HG02938 (cell line): ENCODE measurements at regions not wholly inside any gene's neighbourhood (a gene's known extent, or its start where the extent isn't known, plus 50 kb on each side); places are given as distances from the start of the nearest gene placed in this dataset.

Experiments used
- ATAC-seq: cut with Tn5 transposase; IDR thresholded peaks from one replicate; pipeline ENCODE4 v1.9.1; 2021; ENCODE audit warnings: mild to moderate bottlenecking, moderate library complexity; ENCODE audit not compliant: unreplicated experiment

DNA sequence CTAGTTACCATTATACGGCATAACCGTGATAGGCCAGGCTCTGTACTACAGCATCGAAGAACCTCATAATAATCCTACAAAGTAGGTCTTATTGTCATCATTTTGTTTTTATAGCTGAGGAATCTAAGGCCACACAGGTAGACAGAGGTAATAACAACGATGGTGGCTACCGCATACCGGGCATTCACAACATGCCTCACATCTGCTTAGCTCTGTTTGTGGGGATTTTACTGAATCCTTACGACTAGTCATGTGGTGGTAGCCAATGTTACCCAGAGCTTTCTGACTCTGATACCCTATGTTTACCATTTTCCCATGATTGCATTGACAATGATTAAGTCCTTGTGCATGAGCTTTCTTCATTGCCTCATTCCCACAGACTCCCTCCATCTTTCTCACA lies 269.4 kb downstream of the TCF7L2 start:
- no peak for ATAC-seq

DNA sequence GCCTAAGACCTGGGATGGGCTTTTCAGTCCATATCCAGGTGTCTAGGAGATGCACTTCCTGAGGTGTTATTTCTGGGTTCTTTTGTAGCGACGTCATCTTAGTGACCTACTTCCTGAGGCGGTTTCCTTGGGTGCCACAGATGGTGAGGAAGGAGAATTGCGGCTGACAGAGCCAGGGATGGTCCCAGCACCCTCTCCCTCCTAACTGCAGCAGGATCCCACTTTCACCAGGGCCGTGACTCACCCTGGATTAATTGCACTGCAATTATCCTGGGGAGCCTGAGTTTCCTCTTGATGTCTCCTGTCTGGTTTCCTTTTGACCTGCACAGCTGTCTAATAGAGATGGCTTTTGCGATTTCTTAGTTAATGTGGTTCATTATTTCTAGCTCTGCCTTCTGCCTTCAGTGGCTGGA lies 271.7 kb downstream of the TCF7L2 start:
- no peak for ATAC-seq

DNA sequence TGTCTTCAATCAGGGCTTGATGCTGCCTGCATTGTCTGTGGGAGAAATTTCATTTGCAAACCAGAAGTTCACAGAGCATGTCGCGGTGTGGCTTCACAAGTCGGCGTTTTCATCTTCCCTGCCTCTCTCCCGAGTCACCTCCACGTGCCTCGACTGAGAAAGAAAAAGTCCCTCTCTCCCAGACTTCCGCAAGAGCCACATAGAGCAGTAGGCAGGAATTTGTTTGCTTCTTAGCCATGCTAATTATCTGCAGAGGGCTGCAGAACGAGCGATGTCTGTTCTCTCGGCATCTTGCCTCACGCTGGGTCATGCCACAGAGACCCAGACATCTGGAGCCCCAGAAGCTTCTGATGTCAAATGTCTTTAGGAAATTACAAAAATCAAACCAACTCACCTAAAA lies 272.2 kb downstream of the TCF7L2 start:
- ATAC-seq, result no peak

DNA sequence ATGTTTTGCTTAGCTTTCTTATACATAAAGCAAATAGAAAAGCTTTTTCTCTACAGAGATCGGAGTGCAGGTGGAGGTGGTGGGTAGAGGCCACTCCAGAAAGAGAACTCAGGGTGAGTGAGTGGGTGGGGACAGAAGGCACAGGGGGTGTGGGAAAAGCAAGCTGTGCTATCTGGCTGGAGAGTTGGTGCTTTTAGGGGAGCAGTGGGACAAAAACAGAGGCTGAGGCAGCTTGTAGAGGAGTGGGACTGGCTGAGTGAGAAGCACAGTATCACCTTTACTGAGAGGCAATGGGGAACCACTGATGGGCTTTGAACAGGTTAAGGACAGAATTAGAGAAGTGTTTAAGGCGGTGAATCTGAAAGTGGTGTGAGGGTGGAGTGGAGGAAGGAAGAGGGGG lies 275.3 kb downstream of the TCF7L2 start:
- ATAC-seq, result no peak

DNA sequence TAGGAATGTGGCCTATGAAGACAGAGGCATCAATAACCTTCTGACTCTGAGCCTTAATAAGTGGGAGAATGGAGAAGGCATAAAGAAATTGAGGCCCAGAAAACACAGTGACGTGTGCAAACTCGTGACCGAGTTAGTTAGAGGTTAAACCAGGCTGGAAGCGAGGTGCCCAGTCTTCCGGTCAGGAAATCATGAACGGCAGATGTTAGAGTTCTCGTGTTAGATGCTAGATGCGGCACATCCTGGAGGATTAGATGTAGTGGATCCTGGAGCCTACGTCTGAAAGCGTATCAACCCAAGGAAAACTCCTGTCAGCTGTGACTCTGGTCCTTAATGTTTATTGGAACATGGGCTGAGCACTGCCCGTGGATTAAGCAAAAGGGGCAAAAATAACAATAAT lies 275.9 kb downstream of the TCF7L2 start:
- no peak for ATAC-seq

DNA sequence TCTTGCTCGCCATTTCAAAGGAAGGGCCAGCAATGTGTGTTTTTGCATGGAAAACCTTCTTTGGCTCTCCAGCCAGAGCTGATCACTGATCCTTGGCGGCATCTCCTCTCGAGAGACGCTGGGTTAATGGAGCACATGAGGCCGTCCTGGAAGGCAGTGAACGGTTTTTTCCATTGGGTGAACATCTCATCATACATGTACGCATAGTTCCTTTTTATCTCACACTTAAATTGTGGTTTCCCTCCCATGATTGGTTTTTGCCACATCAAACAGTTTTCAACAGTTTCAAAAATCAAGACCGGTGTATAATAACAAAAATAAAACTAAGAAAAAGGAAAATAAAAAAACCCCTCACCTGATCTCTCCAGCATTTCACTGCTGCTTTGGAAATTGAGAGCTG lies 276.4 kb downstream of the TCF7L2 start:
- no peak for ATAC-seq

DNA sequence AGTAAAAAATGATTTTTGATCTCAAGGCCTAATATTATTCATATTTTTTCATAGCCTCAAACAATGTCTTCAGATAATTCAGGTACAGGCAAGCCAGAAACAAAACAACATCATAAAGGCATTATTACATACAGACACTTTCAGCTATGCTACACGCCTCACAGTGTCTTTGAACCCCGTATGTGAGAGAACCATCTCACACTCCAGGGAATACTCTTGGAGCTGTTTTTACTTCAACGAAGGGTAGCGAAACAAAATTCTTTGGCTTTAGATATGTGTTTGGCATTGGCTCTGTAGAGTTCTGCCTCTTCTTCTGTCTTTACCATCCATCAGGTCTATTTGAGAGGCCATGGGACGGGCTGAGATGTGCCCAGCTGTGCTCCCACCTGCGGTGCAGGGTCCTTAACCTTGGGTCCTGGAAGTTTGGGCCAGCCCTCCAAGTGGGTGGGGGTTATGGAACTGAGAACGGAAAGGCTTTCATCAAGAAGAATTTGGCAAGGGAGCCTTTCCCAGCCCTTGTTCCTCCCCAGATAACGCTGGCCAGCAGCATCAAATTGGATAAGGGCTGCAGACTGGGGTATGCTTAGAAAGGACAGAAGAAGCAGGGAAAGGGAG lies 276.9 kb downstream of the TCF7L2 start:
- ATAC-seq, result no peak

DNA sequence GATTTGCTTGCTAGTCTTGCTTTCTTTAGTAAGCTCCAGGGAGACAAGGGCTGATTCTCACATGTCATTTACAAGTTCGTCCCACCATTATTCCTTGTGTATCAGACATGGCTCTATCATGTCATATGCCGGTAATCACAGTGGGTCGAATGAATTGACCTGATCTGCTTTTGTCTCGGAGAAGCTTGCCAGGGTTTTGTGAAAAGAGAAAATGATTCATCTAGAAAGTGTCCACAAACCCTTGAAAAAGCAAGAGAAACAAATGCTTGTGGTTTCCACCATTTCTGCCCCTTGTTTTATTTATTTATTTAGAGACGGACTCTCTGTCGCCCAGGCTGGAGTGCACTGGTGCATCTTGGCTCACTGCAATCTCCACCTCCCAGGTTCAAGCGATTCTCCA lies 278.5 kb downstream of the TCF7L2 start:
- ATAC-seq, result no peak

DNA sequence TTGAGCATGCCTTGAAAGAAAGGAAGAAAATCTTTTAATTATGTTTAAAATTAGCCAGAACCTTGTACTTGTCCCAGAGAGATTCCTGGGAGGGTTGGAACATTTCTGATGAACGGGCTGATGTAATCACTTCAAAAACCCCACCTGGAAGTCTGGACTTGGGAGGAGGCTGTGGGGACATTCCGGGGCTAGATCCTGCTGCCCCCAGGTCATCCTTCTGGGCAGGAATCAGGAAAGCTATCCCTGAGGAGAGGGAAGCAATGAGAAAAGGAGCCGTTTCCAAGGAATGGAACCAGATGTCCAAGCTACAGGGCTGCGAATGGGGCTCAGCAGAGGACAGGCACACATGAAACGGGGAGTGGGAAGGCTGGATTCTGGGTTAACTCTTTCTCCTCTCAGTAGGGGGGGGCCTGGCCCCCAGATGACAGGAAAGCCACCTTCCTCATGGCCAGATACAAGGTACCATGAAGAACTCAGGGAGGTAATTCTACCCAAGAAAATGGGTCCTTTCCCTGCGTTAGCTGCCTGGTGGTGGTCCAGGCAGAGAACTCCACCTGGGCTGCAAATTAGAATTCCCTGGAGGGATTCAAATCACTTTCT lies 280.1 kb downstream of the TCF7L2 start:
- ATAC-seq, result no peak

DNA sequence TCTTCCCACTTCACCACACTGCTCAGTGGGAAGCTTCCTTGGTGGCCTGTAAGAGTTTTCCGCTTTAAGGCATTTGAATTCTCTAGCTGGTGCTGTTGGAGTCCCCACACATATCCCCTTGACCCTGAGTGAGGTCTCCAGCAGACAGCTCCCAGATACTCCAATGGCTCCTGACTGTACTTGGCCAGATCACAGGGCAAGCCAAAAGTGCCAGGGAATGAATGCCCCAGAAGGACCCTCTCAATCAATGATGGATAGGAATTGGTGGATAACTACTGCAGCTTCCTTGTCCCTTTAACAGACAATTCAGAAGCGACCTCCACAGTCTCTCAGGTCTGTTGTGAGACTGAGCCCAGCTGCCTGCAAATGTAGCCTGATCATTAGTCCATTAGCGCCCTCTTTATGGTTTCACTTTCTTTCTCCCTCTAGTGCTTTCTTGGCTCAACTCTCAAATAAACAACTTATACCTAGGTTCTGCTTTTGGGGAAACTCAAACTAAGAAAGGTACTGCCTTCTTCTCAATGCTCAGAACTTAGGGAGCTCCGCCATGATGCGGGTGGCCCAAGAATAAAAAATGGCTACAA lies 283.0 kb downstream of the TCF7L2 start:
- peak; percentile 89 for ATAC-seq

DNA sequence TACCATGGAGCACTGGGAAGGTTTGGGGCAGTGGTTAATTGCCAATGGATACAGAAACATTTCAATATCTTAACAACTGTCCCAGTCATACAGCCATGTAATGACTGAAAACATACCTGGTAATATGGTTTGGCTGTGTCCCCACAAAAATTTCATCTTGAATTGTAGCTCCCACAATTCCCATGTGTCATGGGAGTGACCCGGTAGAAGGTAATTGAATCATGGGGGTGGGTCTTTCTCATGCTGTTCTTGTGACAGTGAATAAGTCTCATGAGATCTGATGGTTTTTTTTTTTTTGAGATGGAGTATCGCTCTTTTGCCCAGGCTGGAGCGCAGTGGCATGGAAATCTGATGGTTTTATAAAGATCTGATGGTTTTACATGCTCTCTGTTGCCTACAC lies 284.4 kb downstream of the TCF7L2 start:
- ATAC-seq, result no peak

DNA sequence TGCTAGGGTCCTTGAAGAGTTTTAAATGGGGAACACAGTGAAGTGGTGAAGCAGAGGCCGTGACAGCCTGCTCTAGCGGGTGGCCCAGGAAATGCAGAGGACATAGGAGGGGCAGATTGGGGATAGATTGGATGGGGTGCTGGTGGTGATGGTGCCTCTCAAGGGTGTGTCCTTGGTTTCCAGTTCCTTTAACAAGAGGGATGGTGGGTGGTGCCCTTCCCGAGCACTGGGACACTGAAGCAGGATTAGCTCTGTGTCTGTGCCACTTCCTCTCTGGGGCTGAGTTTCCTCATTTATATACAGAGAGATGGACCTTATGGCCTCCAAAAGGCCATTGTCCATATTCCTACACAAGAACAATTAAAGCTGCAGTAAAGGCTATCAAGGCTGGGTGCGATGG lies 285.5 kb downstream of the TCF7L2 start:
- ATAC-seq, result no peak

DNA sequence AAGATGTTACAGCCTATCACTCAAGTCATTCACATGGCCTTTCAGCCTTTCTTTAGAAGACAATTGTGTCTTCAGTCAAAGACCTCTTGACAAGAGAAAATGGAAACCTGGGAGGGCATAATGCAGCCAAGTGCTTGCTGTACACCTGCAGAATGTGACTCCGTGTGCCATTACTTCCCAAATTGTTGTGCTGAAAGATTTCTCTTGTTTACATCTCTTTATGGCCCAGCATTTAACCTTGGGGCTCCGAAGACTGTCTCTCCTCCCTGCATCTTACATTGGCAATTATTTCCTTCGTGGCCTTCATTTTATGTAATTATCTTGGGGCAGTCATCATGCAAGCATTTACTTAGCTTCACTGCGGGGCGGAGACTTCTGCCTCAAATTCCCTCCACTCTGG lies 287.0 kb downstream of the TCF7L2 start:
- ATAC-seq, result no peak

DNA sequence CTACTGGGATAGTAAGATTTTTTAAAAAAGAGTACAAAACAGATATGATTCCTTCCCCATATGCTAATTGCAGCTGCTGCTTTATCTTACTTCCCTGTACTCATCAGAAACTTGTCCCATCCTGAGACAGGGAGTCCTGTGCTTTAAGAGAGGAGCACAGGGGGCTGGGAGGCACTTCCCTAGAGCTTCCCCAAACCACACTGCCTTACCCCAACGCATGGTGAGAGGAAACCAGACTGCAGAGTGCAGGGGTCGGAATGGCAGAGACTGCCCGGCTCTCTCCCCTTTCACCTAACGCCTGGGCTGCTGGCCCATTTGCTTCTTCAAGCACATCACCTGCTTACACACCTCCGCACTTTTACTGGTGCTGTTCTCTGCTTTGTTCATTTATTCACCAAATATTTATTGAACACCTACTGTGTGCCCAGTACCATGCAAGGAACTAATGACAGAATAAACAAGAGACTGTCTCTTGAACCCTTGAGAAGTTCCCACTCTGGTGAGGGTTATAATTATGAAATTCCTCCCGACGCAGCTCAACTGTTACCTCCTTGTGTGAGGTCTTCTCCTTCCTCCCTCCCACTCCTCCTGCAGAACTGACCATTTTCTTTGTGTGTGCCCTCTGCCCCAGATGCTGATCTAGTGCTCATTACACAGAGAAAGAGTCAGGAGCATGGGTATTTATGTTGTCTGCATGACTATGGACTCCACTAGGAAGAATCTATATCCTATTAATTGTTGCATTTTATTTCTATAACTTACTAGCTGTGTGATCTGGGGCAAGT lies 289.7 kb downstream of the TCF7L2 start:
- no peak for ATAC-seq

DNA sequence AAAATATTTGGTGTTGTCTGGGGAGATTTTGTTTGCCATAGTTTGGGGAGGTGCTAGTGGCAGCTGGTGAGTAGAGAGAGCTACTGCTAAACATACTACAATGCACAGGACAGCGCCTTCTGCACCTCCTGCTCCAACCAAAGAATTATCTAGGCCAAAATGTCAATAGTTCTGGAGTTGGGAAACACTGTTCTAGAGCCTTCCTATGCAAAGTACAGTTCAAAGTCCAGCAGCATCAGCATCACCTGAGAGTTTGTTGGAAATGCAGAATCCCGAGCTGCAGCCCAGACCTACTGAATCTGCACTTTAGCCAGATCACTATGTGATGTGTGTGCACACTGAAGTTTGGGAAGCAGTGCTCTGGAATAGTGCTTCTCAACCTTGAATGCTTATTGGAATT lies 290.7 kb downstream of the TCF7L2 start:
- no peak for ATAC-seq

DNA sequence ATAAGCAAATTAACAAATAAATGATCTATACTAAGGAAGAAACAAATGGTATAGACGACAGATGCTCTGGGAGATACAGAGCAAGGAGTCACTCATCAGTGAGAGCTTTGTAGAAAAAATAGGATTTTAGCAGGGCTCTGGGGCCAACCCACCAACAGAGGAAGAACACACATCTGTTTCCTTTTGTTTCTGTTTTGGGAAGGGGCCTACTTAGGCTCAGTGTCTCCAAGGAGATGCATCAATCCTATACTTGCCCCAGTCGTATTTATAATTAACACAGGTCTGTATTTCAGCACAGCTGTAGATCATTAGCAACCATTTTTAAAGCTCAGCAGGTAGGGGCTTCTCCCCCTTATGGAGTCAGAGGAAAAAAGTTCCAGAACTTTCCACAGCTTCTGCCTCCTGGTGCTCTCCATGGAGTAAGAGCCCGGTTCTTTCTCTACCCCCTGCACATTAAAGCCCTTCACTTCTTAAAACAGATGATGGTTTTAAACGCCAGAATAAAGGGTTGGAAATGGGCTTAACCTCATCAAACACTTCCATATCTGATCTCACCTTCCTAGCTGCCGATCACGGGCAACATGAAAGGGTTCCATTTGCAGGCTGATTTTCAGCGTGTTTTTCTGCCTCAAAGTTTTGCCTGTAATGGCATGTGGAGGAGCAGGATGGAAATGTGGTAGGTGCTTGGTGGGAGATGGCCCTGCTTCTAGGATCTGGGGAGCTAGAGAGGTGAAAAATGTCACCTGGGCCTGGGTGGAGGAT lies 291.7 kb downstream of the TCF7L2 start:
- no peak for ATAC-seq

DNA sequence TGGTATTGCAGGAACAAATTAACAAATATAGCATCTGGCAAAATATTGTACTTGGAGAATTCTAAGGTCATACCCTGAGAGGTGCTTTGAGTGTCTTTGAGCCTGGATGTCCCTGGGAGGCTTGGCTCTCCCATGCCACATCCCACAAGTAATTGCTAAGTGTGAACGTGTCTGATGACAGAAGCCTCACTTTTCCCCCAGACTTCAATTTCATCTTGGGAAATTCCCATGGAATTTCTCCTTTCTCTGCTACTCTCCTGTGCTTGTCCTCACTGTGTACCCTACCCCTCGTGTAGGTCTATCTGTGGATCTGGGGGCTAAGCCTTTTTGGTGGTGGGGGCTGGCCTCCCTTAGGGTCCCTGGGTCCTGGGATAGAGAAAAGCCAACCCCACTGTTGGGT lies 293.3 kb downstream of the TCF7L2 start:
- no peak for ATAC-seq

DNA sequence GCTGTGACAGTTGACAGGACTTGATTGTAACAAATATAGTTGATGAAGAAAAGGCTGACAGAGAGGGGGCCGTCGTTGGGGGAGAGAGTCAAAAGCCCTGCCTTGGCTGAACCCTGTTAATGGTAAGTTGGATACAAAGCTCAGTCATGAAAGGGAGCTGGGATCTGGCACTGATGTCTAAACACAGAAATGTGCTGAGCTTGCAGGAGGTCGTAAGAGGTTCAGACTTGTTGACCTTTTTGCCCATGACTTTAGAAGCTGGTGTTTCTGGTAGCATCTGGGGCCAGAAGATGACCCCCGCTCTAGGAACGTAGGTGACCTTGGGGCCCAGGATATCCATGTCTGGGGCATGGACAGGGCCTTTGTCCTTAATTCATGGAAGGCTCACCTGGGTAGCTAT lies 294.7 kb downstream of the TCF7L2 start:
- no peak for ATAC-seq

DNA sequence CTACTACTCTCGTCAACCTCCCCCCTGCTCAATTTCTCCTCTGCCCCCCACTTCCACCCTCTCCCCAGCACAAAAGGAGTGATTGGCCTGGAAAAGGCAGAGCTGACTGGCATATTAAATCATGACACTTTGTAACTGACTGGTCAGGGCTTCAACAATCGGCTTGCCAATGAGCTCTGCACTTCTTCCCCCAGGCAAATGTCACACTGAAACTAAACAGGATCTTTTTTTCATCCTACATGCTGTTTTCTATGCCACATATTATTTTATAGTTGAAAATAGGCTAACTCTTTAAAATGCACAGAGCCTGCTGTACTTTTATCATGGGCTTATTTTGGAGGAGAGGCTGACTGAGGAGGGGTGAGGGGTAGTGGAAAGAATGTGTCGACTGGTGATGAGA lies 295.2 kb downstream of the TCF7L2 start:
- no peak for ATAC-seq

DNA sequence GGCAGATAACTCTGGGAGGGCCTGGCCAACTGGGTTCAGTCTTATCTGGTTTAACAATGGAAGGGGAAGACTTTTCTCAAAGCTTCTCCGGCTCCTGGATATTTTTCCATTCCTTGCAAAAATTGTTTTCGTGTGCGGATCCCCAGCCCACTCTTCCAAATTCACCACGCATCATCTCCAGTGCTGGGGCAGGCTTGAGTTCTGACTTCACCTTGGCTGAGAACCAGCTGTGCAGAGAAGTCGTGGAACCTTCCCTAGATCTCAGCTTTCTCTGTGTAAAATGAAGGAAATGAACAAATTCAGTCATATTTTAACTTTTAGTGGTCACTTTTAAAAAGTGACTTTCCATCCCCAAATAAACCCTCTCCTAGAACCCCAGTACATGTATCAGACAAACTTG lies 297.0 kb downstream of the TCF7L2 start:
- ATAC-seq, result no peak
